Heart left ventricle (tissue), 13 donors: ENCODE measurements at regions not wholly inside any gene's neighbourhood (a gene's known extent, or its start where the extent isn't known, plus 50 kb on each side); places are given as distances from the start of the nearest gene placed in this dataset.

Experiments
- CTCF ChIP-seq, 12 donors: fragments of 200-600 bp; sonication (generic) in 4 of 12; IDR thresholded peaks; one replicate each; pipeline versions ENCODE4 v1.5.0 to v1.8.0; 2018 to 2022; ENCODE audit warnings: antibody characterized with exemption in 12 of 12, mild to moderate bottlenecking in 5 of 12
- POLR2A ChIP-seq, 2 donors: fragments of 450-650 bp; IDR thresholded peaks; one replicate each; pipeline ENCODE4 v1.6.1; 2017; ENCODE audit warnings: antibody characterized with exemption in 2 of 2, mild to moderate bottlenecking in 2 of 2, moderate library complexity in 2 of 2
- donor health status: ischemic (EF 13 %, LVEDD 7.1; RV severe dilation, severe dysfunction).
- donor health status: DM: no; HTN: yes; CAD: no.
- donor health status: DM: no; HTN: no; CAD: no.
- donor health status: ischemic (EF 25% LVEDD 6.9; RV normal size, moderate dysfunction).
- donor health status: ischemic (EF 25% LVEDD 5.7; RV mildly dilated, moderate dysfunction).
- donor health status: ischemic (EF 35%, LVEDD 5.7; RV mildly dilated, moderate dysfunction).
- donor health status: nonischemic (EF 11% LVEDD 7.7; RV severe dilation, severe dysfunction).
- donor health status: DM: yes; HTN: yes; CAD: no.
- donor health status: PGD.
- donor health status: ischemic (EF 29% LVEDD 5.4; RV normal size, mild dysfunction).
- donor health status: nonischemic (EF 23%, LVEDD 6.1; RV moderate dilation, normal function).

GRCh38 chr1:239719642-239720258 is 333.4 kb downstream of the CHRM3 start:
- TF ChIP-seq CTCF (IDR thresholded peaks at IDR 0.05) (no peak), POLR2A (IDR thresholded peaks at IDR 0.05) (no peak)
